Endothelial cell of umbilical vein (primary cell): ENCODE measurements at regions not wholly inside any gene's neighbourhood (a gene's known extent, or its start where the extent isn't known, plus 50 kb on each side); places are given as distances from the start of the nearest gene placed in this dataset.

Experiments
- BruUV-seq: library from RNA; stranded (reverse); fragments of 400-500 nt; replicated peaks from 2 replicates; lab custom pipeline; 2021; lab: Mats Ljungman, UMichigan
- CTCF ChIA-PET: fragments of 300-600, 350-600 bp; sonication (Branson Sonifier 250); formaldehyde crosslinking; loops from one replicate; lab custom pipeline; 2021; ENCODE audit warnings: antibody characterized with exemption, inconsistent platforms; lab: Charles Lee
- POLR2A ChIA-PET: fragments of 300-600, 350-600 bp; sonication (Branson Sonifier 250); formaldehyde crosslinking; loops from one replicate; lab custom pipeline; 2021; ENCODE audit warnings: antibody characterized with exemption, inconsistent platforms; lab: Charles Lee
- DNase-seq: peaks from one replicate; pipeline ENCODE4 v3.0.0-alpha.2; 2011; ENCODE audit warnings: low read depth, low spot score
- FAIRE-seq: peaks from 2 replicates; lab custom pipeline; 2011; peaks lifted over from hg19 to GRCh38; lab: Jason Lieb, UNC
- H2AFZ ChIP-seq: 2 replicates; pipeline ENCODE4 v1.6.0; 2012; ENCODE audit warnings: low read depth, low read length, control low read depth, inconsistent platforms
- H3K27ac ChIP-seq: 2 replicates; pipeline ENCODE4 v1.5.1; 2011; ENCODE audit warnings: low read depth, mild to moderate bottlenecking, control low read depth, low read length, moderate library complexity; ENCODE audit not compliant: insufficient read depth
- H3K27me3 ChIP-seq, 2 experiments: 2 replicates each; pipeline versions ENCODE4 v1.6.0 to v1.6.1; 2011; ENCODE audit warnings: low read length in 2 of 2, mixed read lengths in 1 of 2; ENCODE audit not compliant: control insufficient read depth in 2 of 2, insufficient read depth in 2 of 2
- H3K36me3 ChIP-seq, 2 experiments: 2 replicates in 1 of 2; 3 replicates in 1 of 2; pipeline ENCODE4 v1.5.1; 2011; ENCODE audit warnings: low read length in 2 of 2, mild to moderate bottlenecking in 1 of 2, moderate library complexity in 1 of 2; ENCODE audit not compliant: control insufficient read depth in 2 of 2, insufficient read depth in 2 of 2; ENCODE audit errors: extremely low read depth in 1 of 2
- H3K4me1 ChIP-seq: 3 replicates; pipeline ENCODE4 v1.5.1; 2011; ENCODE audit warnings: mild to moderate bottlenecking, low read length; ENCODE audit not compliant: control insufficient read depth, insufficient read depth; ENCODE audit errors: extremely low read depth
- H3K4me2 ChIP-seq: 2 replicates; pipeline ENCODE4 v1.6.1; 2011; ENCODE audit warnings: low read length, control low read depth, mixed read lengths; ENCODE audit not compliant: insufficient read depth
- H3K4me3 ChIP-seq, 3 experiments: fragments of 200-600 bp in 1 of 3; sonication (generic), shearing (Covaris generic) in 1 of 3; replicated peaks in 1 of 3; 2 replicates each; pipeline ENCODE4 v1.5.1; 2011 to 2016; ENCODE audit warnings: control low read depth in 3 of 3, low read length in 3 of 3, mild to moderate bottlenecking in 2 of 3, inconsistent platforms in 1 of 3, low read depth in 1 of 3, moderate library complexity in 1 of 3; ENCODE audit not compliant: insufficient read depth in 1 of 3
- H3K79me2 ChIP-seq: 2 replicates; pipeline ENCODE4 v1.6.0; 2012; ENCODE audit warnings: low read length, inconsistent platforms; ENCODE audit not compliant: control insufficient read depth, insufficient read depth
- H3K9ac ChIP-seq: replicated peaks from 2 replicates; pipeline ENCODE3; 2011; ENCODE audit warnings: low read length, control low read depth; ENCODE audit not compliant: insufficient read depth; ENCODE audit errors: extremely low read depth
- H3K9me1 ChIP-seq: replicated peaks from 3 replicates; pipeline ENCODE4 v1.6.0; 2011; ENCODE audit warnings: mild to moderate bottlenecking, low read length; ENCODE audit not compliant: control insufficient read depth, insufficient read depth; ENCODE audit errors: extremely low read depth
- H3K9me3 ChIP-seq: replicated peaks from 2 replicates; pipeline ENCODE4 v1.5.1; 2012; ENCODE audit warnings: low read length, inconsistent platforms; ENCODE audit not compliant: control insufficient read depth, insufficient read depth
- H4K20me1 ChIP-seq: replicated peaks from 2 replicates; pipeline ENCODE3; 2011; ENCODE audit warnings: mild to moderate bottlenecking, low read length; ENCODE audit not compliant: control insufficient read depth, insufficient read depth; ENCODE audit errors: extremely low read depth
- CTCF ChIP-seq, 2 donors: IDR thresholded peaks; 1 replicate in 1 of 2; 2 replicates in 1 of 2; pipeline ENCODE4 v1.5.1; 2011; ENCODE audit warnings: low read length in 2 of 2, mild to moderate bottlenecking in 2 of 2, moderate library complexity in 2 of 2, control low read depth in 1 of 2, inconsistent platforms in 1 of 2, low read depth in 1 of 2; ENCODE audit not compliant: insufficient read depth in 1 of 2; ENCODE audit errors: extremely low read depth in 1 of 2
- EZH2 ChIP-seq: IDR thresholded peaks from 2 replicates; pipeline ENCODE4 v1.6.1; 2012; ENCODE audit warnings: borderline replicate concordance, low read depth, mild to moderate bottlenecking, moderate library complexity, low read length, inconsistent platforms; ENCODE audit not compliant: severe bottlenecking
- FOS ChIP-seq: IDR thresholded peaks from 2 replicates; pipeline ENCODE4 v1.6.1; 2011; ENCODE audit warnings: mild to moderate bottlenecking, low read length, moderate library complexity, borderline replicate concordance; ENCODE audit not compliant: insufficient read depth
- GATA2 ChIP-seq: IDR thresholded peaks from 2 replicates; pipeline ENCODE4 v1.7.0; 2011; ENCODE audit warnings: low read depth, mild to moderate bottlenecking, moderate library complexity, mixed read lengths, low read length; ENCODE audit not compliant: insufficient read length, insufficient read depth
- JUN ChIP-seq: IDR thresholded peaks from 2 replicates; pipeline ENCODE4 v1.6.1; 2011; ENCODE audit warnings: borderline replicate concordance, low read depth; ENCODE audit not compliant: insufficient read length, insufficient read depth
- MAX ChIP-seq: IDR thresholded peaks from 2 replicates; pipeline ENCODE4 v1.6.1; 2011; ENCODE audit not compliant: insufficient read depth, insufficient read length
- MYC ChIP-seq: IDR thresholded peaks from one replicate; pipeline ENCODE4 v1.6.1; 2011; ENCODE audit warnings: mild to moderate bottlenecking, low read depth, low read length
- POLR2A ChIP-seq: IDR thresholded peaks from 2 replicates; pipeline ENCODE4 v1.6.1; 2012; ENCODE audit warnings: low read depth, mild to moderate bottlenecking, control low read depth, low read length
- POLR2AphosphoS5 ChIP-seq: IDR thresholded peaks from 2 replicates; pipeline ENCODE4 v1.6.1; 2012; ENCODE audit warnings: low read depth, mild to moderate bottlenecking, control low read depth, low read length, moderate library complexity; ENCODE audit not compliant: insufficient read depth
- dilution Hi-C: fragments of 300-500 bp; cut with MboI; formaldehyde crosslinking; loops from one replicate; pipeline ENCODE4 v1.15.0; 2019; ENCODE audit warnings: low sequenced_read_pairs; ENCODE audit not compliant: extremely low pct_ligation_motif_present
- intact Hi-C: fragments of 100-400 bp; cut with micrococcal nuclease; formaldehyde crosslinking; loops from one replicate; pipeline ENCODE4 v1.10.0; 2022

- Histone ChIP-seq H3K9me1 (no peaks in the 10 kb centered on the region), H4K20me1 (no peaks in the 10 kb centered on the region), H3K9ac (no peak overlapping the region), H3K4me1 (peaks cover 4% of the 10 kb centered on the region), H3K36me3 (no peaks in the 10 kb centered on the region), H3K27ac (no peak overlapping the region), H3K79me2 (no peaks in the 10 kb centered on the region), H3K4me3 (no peak overlapping the region), H3K27me3 (no peaks in the 10 kb centered on the region), H3K4me2 (no peak overlapping the region), H3K9me3 (no peaks in the 10 kb centered on the region), H2AFZ (no peak overlapping the region)
- dilution Hi-C loops (no loop called here), intact Hi-C loops (no loop called here)
- POLR2A ChIA-PET, result no interaction called here
- no TSS peak for BruUV-seq
- TF ChIP-seq MYC, result no peak
- TF ChIP-seq CTCF (IDR thresholded peaks at IDR 0.05; ENCODE audit: extremely low read depth in 1 of 2, insufficient read depth in 1 of 2, low read depth in 1 of 2, low read length in 2 of 2), result no peak
- no peak for TF ChIP-seq POLR2A
- no peak for DNase-seq
- FAIRE-seq, result no peak
- CTCF ChIA-PET, result no interaction called here
Measured at GRCh38 chr21:15300131-15300530, 235.3 kb upstream of the NRIP1 start.

GRCh38 chr21:15301014-15301413, 236.2 kb upstream of the NRIP1 start:
- TF ChIP-seq POLR2A (no peak), MYC (no peak), MAX (no peak), POLR2AphosphoS5 (no peak), JUN (no peak), FOS (no peak), CTCF (IDR thresholded peaks at IDR 0.05; ENCODE audit: extremely low read depth in 1 of 2, insufficient read depth in 1 of 2, low read depth in 1 of 2, low read length in 2 of 2) (no peak), GATA2 (no peak), EZH2 (no peak)
- Histone ChIP-seq H3K4me2 (no peak overlapping the region), H3K27ac (no peak overlapping the region), H3K9me3 (no peaks in the 10 kb centered on the region), H2AFZ (no peak overlapping the region), H3K36me3 (no peaks in the 10 kb centered on the region), H4K20me1 (no peaks in the 10 kb centered on the region), H3K27me3 (no peaks in the 10 kb centered on the region), H3K9ac (no peak overlapping the region), H3K9me1 (no peaks in the 10 kb centered on the region), H3K4me3 (no peak overlapping the region), H3K4me1 (peaks cover 4% of the 10 kb centered on the region), H3K79me2 (no peaks in the 10 kb centered on the region)
- POLR2A ChIA-PET, result no interaction called here
- FAIRE-seq (no peak), DNase-seq (no peak)
- dilution Hi-C loops, result no loop called here
- intact Hi-C loops, result no loop called here
- CTCF ChIA-PET, result no interaction called here
- no TSS peak for BruUV-seq
